ENCODE measurements at regions not wholly inside any gene's neighbourhood (a gene's known extent, or its start where the extent isn't known, plus 50 kb on each side); places are given as distances from the start of the nearest gene placed in this dataset.
A peak's percentile ranks its signal among the peaks of the same experiment; 100 is the strongest.

- no peak overlapping the region for H3K27ac ChIP-seq
- TF ChIP-seq, protein P1, sequence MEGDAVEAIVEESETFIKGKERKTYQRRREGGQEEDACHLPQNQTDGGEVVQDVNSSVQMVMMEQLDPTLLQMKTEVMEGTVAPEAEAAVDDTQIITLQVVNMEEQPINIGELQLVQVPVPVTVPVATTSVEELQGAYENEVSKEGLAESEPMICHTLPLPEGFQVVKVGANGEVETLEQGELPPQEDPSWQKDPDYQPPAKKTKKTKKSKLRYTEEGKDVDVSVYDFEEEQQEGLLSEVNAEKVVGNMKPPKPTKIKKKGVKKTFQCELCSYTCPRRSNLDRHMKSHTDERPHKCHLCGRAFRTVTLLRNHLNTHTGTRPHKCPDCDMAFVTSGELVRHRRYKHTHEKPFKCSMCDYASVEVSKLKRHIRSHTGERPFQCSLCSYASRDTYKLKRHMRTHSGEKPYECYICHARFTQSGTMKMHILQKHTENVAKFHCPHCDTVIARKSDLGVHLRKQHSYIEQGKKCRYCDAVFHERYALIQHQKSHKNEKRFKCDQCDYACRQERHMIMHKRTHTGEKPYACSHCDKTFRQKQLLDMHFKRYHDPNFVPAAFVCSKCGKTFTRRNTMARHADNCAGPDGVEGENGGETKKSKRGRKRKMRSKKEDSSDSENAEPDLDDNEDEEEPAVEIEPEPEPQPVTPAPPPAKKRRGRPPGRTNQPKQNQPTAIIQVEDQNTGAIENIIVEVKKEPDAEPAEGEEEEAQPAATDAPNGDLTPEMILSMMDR (conservative IDR thresholded peaks at IDR 0.05), result 0 out of 2 replicates have a peak, but pooled peaks have one; percentile 4
Observed at GRCh38 chr17:21525464-21526130, 149.4 kb downstream of the KCNJ12 start.

GRCh38 chr17:21528031-21528695 is 152.0 kb downstream of the KCNJ12 start:
- TF ChIP-seq, protein P1 (conservative IDR thresholded peaks at IDR 0.05), result no peak

DNA sequence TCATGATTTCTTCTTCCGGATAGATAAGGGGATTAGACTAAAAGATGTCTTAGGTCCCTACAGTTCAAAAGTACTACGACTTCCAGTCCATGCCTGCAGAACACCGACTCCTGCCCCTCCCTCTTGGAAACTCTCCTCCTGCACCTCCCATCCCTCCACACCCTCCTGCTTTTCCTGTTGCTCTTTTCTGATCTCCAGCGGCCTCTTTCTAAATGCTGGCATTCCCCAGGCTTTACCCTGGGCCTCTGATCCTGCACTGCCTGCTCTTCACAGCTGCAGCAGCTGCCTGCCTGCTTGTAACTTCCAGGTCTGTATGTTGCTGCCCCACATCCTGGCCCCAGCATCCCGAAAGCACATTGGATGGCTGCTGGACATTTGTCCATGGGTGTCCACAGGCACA is 154.2 kb downstream of the KCNJ12 start:
- TF ChIP-seq, protein P1 (conservative IDR thresholded peaks at IDR 0.05), result no peak
- no peak overlapping the region for H3K27ac ChIP-seq

More at GRCh38 chr17:21528031-21528695, 152.0 kb downstream of the KCNJ12 start:
- H3K27ac ChIP-seq, result no peak overlapping the region

- TF ChIP-seq, protein P1 (conservative IDR thresholded peaks at IDR 0.05), result no peak
- H3K27ac ChIP-seq, result no peak overlapping the region
Observed at GRCh38 chr17:21530841-21531240, 154.7 kb downstream of the KCNJ12 start.

GRCh38 chr17:21532763-21533385 is 156.7 kb downstream of the KCNJ12 start:
- TF ChIP-seq, protein P1 (conservative IDR thresholded peaks at IDR 0.05), result no peak
- H3K27ac ChIP-seq, result no peak overlapping the region

GRCh38 chr17:21535686-21536375 is 156.5 kb upstream of the KCNJ18 start:
- H3K27ac ChIP-seq, result no peak overlapping the region
- TF ChIP-seq, protein P1 (conservative IDR thresholded peaks at IDR 0.05), result no peak

- TF ChIP-seq, protein P1 (conservative IDR thresholded peaks at IDR 0.05), result no peak
- H3K27ac ChIP-seq, result no peak overlapping the region
Observed at GRCh38 chr17:21537302-21537701, 155.0 kb upstream of the KCNJ18 start.

Measured in VCaP (cell line).